ENCODE measurements at regions not wholly inside any gene's neighbourhood (a gene's known extent, or its start where the extent isn't known, plus 50 kb on each side); places are given as distances from the start of the nearest gene placed in this dataset.
"Not testable (repeated sequence)": the region's sequence is repeated elsewhere in the genome, so short reads cannot be mapped to it uniquely, and the experiment has no call there.

- DNase-seq (ENCODE audit: low read depth in 3 of 3), result no peak
Observed at GRCh38 chr4:14169460-14169859, 541.9 kb upstream of the BOD1L1 start.

DNA sequence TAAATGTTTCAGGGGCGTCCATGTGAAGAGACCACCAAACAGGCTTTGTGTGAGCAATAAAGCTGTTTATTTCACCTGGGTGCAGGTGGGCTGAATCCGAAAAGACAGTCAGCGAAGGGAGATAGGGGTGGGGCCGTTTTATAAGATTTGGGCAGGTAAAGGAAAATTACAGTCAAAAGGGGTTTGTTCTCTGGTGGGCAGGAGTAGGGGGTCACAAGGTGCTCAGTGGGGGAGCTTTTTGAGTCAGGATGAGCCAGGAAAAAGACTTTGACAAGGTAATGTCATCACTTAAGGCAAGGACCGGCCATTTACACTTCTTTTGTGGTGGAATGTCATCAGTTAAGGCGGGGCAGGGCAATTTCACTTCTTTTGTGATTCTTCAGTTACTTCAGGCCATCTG, 542.4 kb upstream of the BOD1L1 start:
- not testable (repeated sequence) for DNase-seq (ENCODE audit: low read depth in 3 of 3)

DNA sequence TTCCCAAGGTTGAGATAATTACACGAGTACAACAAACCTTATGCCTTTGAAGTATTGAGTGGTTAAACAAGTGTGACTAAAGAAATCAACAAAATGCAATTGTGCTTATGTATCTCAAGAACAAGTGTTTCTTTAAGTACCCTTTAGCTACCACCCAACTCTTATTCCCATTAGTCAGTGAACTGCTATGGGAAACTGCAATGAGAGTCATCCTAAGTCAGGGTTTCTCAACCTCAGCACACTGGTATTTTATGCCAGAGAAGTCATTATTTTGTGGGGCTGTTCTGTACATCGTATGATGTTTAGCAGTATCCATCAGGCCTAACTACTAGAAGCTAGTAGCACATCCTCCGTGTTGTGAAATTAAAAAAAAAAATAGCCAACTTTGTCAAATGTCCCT, 549.1 kb upstream of the BOD1L1 start:
- DNase-seq (ENCODE audit: low read depth in 3 of 3), result no peak

DNA sequence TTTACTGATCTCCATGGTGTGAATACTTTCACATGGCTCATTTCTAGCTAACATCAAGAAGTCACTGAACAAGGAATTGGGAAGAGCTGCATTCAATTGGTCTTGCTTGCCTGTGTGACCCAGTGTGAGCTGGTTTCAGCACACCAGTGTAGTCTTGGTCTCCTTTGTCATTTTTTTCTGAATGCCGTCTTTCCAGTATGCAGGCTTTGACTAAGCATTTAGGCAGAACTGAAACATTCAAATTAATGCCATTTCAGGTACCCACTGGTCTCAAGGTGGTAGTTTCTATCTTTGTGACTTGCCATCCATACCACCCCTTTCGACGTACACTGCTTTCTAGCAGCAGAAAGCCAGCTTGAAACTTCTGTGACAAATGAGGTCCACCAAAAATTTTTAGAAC, 550.5 kb upstream of the BOD1L1 start:
- no peak for DNase-seq (ENCODE audit: low read depth in 3 of 3)

- no peak for DNase-seq (ENCODE audit: low read depth in 3 of 3)
Observed at GRCh38 chr4:14178421-14178820, 550.9 kb upstream of the BOD1L1 start.

- DNase-seq (ENCODE audit: low read depth in 3 of 3), result no peak
Observed at GRCh38 chr4:14180166-14180565, 552.6 kb upstream of the BOD1L1 start.

- DNase-seq (ENCODE audit: low read depth in 3 of 3), result no peak
Observed at GRCh38 chr4:14180983-14181601, 553.6 kb upstream of the BOD1L1 start.

DNA sequence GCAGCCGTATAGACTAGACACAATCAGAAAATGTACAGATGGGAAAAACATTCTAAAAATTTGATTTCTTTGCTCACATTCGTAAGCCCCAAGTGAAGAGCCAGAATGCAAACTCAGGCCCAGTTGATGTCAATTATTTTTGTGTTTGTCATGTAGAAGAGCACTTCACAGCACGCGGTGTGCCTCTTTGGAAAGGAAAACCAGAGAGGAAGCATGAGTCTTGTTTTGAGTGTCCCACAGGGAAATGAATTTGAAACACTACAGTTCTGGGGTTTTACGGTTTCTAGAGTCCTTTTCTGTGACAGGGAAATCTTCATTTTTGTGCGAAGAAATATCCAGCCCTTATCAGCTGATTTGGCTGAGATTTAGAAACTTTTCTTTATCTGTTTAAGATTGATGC, 554.6 kb upstream of the BOD1L1 start:
- DNase-seq (ENCODE audit: low read depth in 3 of 3), result no peak

- no peak for DNase-seq (ENCODE audit: low read depth in 3 of 3)
Observed at GRCh38 chr4:14184265-14184664, 556.7 kb upstream of the BOD1L1 start.

DNA sequence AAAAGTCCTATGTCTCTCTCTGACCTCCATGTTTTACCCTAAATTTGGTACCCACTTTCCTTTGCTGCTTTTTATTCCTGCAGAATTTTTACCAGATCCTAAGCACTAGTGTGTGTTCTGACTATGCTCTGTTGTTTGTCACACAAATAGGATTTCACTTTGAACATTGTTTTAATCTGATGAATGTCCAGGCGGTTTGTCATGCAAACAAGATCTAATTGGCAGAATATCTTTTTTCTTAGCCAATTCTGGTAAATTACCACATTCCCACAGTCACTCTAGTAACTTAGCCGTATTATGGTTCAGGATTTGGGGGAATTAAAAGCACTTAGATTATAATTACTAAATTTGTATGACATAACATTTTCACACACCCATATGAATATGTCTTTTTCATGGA, 557.2 kb upstream of the BOD1L1 start:
- no peak for DNase-seq (ENCODE audit: low read depth in 3 of 3)

- no peak for DNase-seq (ENCODE audit: low read depth in 3 of 3)
Observed at GRCh38 chr4:14188214-14188613, 560.7 kb upstream of the BOD1L1 start.

DNA sequence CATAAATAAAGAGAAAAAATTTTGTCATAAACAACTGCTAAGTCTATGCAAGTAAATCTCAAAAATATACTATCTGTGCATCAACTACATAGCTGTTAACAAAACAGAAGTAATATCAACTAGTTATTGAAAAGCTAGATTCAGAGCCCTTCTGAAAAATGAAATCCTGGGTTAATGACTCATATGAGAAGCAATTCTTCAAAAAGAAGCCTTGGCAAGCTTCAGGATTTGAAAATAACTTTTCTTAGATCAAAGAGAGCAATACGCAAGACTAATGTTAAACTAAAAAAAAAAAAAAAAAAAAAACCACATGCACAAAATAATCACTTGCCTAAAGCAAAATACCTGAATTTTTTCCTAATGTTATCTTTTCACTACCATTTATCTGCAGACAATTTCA, 566.1 kb upstream of the BOD1L1 start:
- DNase-seq (ENCODE audit: low read depth in 3 of 3), result no peak

GRCh38 chr4:14196131-14196530, 568.6 kb upstream of the BOD1L1 start:
- DNase-seq (ENCODE audit: low read depth in 3 of 3), result no peak

DNA sequence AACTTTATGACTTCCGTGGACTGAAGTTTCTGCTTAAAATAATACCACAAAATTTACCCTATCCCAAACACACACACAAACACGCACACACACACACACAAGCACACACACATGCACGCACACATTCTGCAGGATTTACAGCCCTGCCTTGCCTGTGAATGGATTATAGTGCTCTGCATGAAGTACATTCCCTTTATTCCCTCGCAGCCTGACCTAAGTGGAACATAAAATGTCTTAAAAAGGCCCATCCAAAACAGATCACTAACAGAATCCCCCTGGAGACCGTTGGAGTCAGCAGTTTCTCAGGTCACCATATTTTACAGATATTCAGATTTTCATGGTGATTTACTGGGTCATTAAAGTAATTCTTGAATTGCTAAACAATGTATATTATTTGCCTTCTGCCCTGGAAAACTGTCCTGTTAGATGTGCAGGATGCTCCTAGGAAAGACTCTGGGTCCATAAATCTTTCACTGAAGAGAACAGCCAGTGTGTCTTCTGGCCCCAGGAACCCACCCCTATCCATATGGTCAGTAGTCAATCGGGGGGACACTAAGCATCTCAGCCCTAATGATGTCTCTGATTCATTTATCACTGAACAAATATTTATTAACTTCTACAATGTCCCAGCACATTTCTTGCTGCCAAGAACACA, 587.7 kb upstream of the BOD1L1 start:
- no peak for DNase-seq (ENCODE audit: low read depth in 3 of 3)

DNA sequence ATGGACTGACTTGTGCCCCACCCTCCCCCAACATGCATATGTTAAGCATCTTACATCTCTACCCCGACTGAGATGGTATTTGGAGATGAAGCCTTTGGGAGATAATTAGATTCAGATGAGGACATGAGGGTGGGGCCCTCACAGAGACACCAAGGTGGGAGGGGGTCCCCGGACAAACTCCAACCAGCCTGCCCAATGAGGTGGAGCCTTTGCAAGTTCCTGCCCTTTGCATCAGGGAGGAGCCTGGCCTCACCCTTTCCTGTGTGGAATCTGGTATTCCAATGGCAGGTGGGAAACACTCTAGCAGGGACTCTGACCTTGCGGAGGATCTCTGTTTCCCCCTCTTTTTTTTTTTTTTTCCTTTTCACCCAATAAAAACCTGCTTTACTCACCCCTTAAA, 589.9 kb upstream of the BOD1L1 start:
- DNase-seq (ENCODE audit: low read depth in 3 of 3), result no peak

DNA sequence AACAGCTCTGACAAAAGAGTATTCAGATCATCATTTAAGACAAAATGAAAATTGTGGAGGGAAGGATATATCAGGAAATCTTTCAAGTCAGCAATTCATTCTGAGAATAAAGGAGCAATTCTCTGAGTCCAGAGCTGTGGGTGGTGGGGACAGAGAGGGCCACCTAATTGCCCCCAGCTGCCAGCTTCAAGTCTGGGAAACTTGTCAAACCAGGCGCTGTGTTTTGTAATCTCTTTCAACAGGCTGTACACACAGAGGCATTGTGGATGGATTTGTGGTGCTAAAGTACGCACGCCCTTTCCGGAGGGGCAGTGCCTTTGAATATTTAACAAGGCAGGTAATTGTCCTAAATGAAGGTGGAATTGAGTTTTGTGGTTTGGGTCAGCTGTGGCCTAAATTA, 591.1 kb upstream of the BOD1L1 start:
- DNase-seq (ENCODE audit: low read depth in 3 of 3), result no peak

DNA sequence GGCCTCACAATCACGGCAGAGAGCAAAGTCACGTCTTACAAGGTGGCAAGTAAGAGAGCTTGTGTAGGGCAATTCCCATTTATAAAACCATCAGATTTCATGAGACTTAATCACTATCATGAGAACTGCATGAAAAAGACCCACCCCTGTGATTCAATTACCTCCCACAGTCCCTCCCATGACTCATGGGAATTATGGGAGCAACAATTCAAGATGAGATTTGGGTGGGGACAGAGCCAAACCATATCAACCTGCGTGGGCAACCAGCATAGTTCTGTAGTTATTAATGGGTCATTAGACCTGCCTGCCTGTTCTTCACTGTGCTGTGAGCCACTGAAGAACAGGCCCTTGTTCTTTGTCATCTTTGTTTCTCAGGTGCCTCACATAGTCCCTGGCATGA, 593.7 kb upstream of the BOD1L1 start:
- DNase-seq (ENCODE audit: low read depth in 3 of 3), result no peak

- no peak for DNase-seq (ENCODE audit: low read depth in 3 of 3)
Observed at GRCh38 chr4:14222377-14223029, 595.0 kb upstream of the BOD1L1 start.

DNA sequence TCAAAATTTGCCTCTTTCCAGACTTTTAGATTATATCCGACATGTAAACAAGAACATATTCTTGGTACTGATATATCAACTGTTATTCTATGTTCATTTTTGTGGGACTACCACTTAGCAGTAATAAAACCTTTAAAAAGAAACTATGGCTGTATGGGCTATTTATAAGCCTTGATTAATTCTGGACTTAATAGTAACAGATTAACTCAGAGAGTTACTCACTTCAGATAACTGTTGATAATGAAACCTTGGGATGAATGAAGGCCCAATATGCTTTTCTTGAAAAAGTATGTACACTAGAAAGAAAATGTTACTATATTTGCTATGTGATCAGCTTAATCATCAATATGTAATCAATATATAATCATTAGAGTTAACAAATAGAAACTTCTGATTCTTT, 595.9 kb upstream of the BOD1L1 start:
- DNase-seq (ENCODE audit: low read depth in 3 of 3), result no peak

GRCh38 chr4:14225688-14226207, 598.2 kb upstream of the BOD1L1 start:
- DNase-seq (ENCODE audit: low read depth in 3 of 3), result no peak

DNA sequence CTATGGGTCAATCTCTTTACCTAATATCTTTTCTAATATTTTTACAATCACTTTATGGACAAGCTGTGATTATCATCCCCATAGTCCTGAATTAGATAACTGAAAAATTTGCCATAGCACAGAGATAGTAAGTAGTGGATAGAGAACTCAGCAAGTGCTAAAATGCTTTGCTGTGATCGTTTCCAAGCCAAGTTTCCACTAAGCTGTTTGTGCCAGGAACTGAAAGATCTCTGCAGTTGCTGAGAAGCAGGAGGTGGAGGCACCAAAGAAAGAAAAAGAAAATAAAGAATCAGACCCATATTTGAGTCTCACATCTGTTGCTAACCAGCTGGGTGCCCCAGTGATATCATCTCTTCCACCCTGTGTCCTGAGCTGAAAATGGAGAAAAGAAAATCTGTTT, 605.6 kb upstream of the BOD1L1 start:
- no peak for DNase-seq (ENCODE audit: low read depth in 3 of 3)

- DNase-seq (ENCODE audit: low read depth in 3 of 3), result no peak
Observed at GRCh38 chr4:14234307-14234706, 606.8 kb upstream of the BOD1L1 start.

DNA sequence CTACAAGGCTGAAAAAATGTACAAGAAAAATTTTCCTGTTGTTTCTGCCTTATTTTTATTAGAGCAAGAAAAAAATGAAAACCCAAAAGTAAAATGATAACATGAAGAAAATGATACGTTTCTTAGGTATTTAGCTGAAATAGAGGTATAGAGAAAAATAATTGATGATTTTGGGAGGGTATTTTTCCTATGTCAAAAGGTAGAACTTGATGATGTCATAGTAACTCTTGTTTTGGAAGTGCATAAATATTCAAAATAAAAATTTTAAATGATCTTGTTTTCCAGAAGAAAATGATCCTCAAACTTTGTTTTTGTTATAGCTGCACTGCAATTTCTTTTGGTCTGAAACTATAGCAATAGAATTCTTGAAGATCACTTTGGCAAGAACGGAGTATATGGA, 608.8 kb upstream of the BOD1L1 start:
- no peak for DNase-seq (ENCODE audit: low read depth in 3 of 3)
